GM18909 (cell line): ENCODE measurements at regions not wholly inside any gene's neighbourhood (a gene's known extent, or its start where the extent isn't known, plus 50 kb on each side); places are given as distances from the start of the nearest gene placed in this dataset.

Experiments used
- ATAC-seq: cut with Tn5 transposase; IDR thresholded peaks from one replicate; pipeline ENCODE4 v1.9.1; 2021; ENCODE audit warnings: mild to moderate bottlenecking; ENCODE audit not compliant: unreplicated experiment, poor library complexity

GRCh38 chr1:184919892-184920291, 54.4 kb downstream of the NIBAN1 start:
- ATAC-seq, result no peak

- no peak for ATAC-seq
These were observed 58.7 kb downstream of the NIBAN1 start for GRCh38 chr1:184915463-184916090.

- ATAC-seq, result no peak
These were observed 60.2 kb downstream of the NIBAN1 start for GRCh38 chr1:184914149-184914548.

- ATAC-seq, result no peak
These were observed 61.9 kb downstream of the NIBAN1 start for GRCh38 chr1:184912392-184912791.

GRCh38 chr1:184911830-184912229, 62.5 kb downstream of the NIBAN1 start:
- no peak for ATAC-seq

GRCh38 chr1:184911103-184911745, 63.1 kb downstream of the NIBAN1 start:
- ATAC-seq, result no peak

GRCh38 chr1:184910691-184911091, 63.6 kb downstream of the NIBAN1 start:
- no peak for ATAC-seq

GRCh38 chr1:184910005-184910404, 64.3 kb downstream of the NIBAN1 start:
- ATAC-seq, result no peak

- no peak for ATAC-seq
These were observed 65.3 kb downstream of the NIBAN1 start for GRCh38 chr1:184909019-184909418.

- ATAC-seq, result no peak
These were observed 65.8 kb downstream of the NIBAN1 start for GRCh38 chr1:184908506-184908905.

GRCh38 chr1:184907500-184907899, 66.8 kb downstream of the NIBAN1 start:
- no peak for ATAC-seq

- ATAC-seq, result no peak
These were observed 67.5 kb downstream of the NIBAN1 start for GRCh38 chr1:184906761-184907160.

GRCh38 chr1:184905601-184906322, 68.5 kb downstream of the NIBAN1 start:
- no peak for ATAC-seq

- ATAC-seq, result no peak
These were observed 71.1 kb downstream of the NIBAN1 start for GRCh38 chr1:184903111-184903692.

- no peak for ATAC-seq
These were observed 73.8 kb downstream of the NIBAN1 start for GRCh38 chr1:184900507-184900906.

GRCh38 chr1:184896000-184896399, 78.3 kb downstream of the NIBAN1 start:
- no peak for ATAC-seq

GRCh38 chr1:184895086-184895485, 79.2 kb downstream of the NIBAN1 start:
- ATAC-seq, result no peak

- ATAC-seq, result no peak
These were observed 80.6 kb downstream of the NIBAN1 start for GRCh38 chr1:184893695-184894094.

- ATAC-seq, result peak; percentile 75
These were observed 82.2 kb downstream of the NIBAN1 start for GRCh38 chr1:184892116-184892515.

GRCh38 chr1:184891440-184891839, 82.9 kb downstream of the NIBAN1 start:
- no peak for ATAC-seq

- no peak for ATAC-seq
These were observed 83.8 kb downstream of the NIBAN1 start for GRCh38 chr1:184890539-184890973.
